ENCODE measurements at regions not wholly inside any gene's neighbourhood (a gene's known extent, or its start where the extent isn't known, plus 50 kb on each side); places are given as distances from the start of the nearest gene placed in this dataset.
A peak's percentile ranks its signal among the peaks of the same experiment; 100 is the strongest.

DNA sequence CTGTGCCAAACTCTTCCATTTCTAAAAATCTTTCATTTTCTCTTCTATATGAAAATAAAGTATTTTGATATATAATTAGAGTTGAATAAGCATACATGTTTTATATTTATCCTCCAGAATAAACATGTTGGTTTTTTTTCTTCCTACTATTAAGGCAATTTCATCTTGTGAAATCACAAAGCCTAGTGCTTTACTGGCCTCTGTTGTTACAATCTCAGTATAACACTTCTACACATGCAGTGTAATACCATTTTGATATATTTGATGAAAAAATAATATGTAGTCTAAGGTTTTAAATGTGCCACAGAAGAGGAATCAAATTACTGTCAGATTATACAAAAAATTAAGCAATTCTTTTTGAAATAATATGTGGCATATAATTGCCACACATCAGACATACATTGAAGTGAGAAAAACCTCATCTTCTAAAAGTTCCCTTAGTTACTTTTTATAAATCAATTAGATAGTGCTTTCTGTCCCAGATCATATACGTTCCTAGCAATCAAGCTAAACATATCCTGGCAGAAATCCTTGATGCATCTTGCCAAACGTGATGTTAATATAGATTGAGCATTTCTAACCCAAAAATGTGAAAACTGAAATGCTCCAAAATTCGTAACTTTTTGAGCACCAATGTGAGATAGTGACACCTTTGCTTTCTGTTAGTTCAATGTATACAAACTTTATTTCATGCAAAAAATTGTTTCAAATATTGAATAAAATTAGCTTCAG, 225.1 kb upstream of the MANEA start:
- no peak for DNase-seq (ENCODE audit: low read depth in 4 of 4, low spot score in 1 of 4)

DNA sequence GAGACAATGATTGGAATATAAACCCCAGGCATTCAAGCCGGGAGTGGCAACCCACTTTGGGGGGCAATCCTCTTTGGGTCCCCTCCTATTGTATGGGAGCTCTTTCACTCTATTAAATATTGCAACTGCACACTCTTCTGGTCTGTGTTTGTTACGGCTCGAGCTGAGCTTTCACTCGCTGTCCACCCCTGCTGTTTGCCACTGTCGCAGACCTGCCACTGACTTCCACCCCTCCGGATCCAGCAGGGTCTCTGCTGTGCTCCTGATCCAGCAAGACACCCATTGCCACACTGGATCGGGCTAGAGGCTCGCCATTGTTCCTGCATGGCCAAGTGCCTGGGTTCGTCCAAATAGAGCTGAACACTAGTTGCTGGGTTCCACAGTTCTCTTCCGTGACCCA, 222.8 kb upstream of the MANEA start:
- DNase-seq (ENCODE audit: low read depth in 4 of 4, low spot score in 1 of 4): no peak

DNA sequence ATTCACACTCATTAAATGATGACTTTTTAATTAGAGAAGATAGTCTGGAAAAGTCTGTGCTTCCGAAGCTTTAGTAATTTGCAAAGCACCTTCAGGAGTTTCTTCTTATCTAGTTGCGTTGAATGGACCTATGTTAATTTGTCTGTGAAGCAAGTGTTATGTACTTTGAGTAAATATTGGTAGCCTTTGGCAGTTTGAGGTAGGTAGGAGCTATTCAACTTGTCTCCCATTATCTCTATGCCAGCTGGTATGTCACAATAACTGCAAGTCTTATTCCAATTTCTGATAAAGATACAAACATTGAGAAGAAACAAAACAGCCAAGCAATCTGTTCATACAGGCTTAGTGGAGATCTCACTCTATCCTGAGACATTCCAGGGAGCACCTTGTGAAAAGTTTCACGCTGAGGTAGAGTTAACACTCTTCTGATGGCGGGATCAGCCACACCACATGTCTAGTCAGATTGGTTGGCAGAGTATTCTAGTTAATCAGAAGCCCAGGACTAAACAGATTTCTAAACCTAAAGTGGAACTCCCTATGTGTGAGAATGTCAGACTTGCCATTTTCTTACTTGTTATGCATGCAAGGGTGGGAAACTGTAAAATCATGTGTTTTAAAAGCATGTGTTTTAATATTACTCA, 219.8 kb upstream of the MANEA start:
- DNase-seq (ENCODE audit: low read depth in 4 of 4, low spot score in 1 of 4): no peak

DNA sequence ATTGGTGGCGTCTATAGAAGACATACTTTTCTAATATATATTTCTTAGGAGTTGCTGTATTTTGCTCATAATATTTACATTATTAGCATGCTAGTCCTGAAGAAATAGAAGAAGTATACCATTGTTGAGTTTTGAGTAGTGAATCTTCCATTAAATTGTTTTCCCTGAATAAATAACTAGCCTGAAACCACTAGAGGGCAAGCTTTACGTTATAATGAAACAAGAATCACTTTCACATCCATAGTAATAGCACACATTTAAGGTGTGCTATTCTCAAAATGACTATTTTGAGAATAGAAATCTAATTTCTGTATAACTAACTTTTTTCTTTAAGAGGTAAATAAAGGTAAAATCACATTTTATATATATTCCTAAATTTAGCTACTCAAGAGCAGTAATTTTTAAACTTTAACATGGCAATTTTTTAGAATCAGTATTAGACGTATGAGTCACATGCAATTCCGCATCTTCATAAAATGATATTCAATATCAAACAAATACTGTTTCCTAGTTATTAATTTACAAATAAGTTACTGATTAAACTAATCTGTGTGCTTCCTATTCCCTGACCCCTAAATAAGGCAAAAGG, 213.2 kb upstream of the MANEA start:
- no peak for DNase-seq (ENCODE audit: low read depth in 4 of 4, low spot score in 1 of 4)

DNA sequence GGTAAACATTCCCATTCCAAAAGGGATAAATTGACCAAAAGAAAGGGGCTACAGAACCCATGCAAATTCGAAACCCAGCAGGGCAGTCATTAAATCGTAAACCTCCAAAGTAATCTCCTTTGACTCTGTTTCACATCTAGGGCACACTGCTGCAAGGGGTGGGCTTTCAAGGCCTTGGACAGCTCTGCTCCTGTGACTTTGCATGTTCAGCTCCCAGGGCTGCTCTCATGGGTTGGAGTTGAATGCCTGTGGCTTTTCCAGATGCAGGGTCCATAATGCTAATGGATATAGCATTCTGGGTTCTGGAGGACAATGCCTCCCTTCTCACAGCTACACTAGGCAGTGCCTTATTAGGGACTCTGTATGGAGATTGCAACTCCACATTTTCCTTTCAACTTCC, 211.9 kb upstream of the MANEA start:
- DNase-seq (ENCODE audit: low read depth in 4 of 4, low spot score in 1 of 4): no peak

DNA sequence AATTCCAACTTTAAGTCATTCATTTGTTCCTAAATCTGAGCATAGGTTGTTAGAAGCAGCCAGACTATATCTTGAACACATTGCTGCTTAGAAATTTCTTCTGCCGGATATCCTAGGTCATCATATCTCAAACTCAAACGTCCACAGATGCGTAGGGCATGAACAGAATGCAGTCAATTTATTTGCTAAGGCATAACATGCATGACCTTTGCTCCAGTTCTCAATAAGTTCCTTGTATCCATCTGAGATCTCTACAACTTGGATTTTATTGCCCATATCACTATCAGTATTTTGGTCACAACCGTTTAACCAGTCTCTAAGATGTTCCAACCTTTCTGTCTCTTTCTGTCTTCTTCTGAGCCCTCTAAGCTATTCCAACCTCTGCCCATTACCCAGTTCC, 210.9 kb upstream of the MANEA start:
- no peak for DNase-seq (ENCODE audit: low read depth in 4 of 4, low spot score in 1 of 4)

DNA sequence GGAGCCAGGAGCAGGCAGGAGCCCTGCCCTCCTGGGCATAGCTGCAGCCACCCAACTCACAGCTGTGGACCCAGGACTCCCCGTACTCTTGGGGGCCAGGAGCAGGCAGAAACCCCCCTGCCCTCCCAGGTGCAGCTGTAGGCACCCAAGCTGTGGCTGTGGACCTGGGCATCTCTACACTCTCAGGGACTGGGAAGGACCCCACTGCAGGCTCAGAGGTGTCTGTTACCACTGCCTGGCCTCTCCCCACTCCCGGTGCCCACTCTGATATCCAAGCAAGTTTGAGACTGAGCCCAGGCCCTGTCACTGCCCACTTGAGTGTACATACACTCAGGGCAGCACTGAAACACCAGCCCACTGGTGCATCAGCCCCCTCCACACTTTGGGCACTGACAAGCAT, 193.5 kb upstream of the MANEA start:
- DNase-seq (ENCODE audit: low read depth in 4 of 4, low spot score in 1 of 4): no peak

DNA sequence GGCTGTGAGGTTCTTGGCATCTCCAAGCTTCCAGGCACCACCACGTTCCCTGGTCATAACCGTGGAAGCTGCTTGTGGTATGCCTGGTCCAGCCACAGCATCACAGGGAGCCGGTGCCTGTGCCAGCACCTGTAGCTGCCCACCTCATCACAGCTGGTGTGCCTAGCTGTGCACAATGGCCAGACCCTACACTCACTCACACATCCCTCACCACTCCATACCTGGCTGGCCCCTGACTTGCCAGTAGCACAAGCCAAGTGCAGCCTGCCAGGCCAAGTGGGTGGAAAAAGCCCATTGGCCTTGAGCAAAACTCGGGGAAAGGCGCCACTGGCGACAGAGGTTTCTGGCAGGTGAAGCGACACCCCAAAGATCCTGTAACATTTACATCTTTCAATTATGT, 192.3 kb upstream of the MANEA start:
- DNase-seq (ENCODE audit: low read depth in 4 of 4, low spot score in 1 of 4): no peak

DNA sequence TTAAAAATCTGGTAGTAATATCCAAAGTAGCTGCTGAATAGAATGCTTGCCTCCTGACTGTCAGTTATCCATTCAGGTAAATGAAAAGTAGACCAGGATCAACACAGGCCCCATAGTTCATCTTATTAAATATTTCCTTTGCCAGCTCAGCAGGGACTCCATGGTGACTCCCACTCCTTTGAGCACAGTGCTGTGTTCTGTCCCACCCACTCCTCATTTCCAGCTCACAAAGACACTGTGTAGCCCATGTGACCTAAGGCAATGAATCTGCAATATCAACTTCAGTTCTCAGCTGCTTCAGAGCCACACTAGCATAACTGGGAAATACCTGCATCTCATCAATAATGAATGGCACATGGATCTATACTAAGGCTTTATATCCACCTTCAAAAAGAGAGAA, 189.5 kb upstream of the MANEA start:
- no peak for DNase-seq (ENCODE audit: low read depth in 4 of 4, low spot score in 1 of 4)

DNA sequence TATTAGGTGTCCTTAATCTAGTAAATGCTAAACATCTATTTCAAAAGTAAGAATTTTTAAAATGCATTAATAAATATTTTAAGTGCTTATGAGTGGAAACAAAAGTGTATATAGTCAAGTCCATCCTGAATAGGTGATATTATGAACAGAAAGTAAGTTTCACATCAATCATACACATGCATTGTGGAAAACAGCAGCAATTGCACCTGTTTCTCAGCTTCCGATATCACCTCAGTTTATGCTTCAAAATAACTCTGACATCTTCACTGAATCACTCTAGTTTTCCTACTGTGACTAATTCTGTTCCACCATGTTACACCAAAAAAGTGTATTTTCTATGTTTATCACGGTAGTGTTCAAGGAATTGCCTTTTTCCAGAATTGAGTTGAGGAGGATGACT, 172.6 kb upstream of the MANEA start:
- no peak for DNase-seq (ENCODE audit: low read depth in 4 of 4, low spot score in 1 of 4)

DNA sequence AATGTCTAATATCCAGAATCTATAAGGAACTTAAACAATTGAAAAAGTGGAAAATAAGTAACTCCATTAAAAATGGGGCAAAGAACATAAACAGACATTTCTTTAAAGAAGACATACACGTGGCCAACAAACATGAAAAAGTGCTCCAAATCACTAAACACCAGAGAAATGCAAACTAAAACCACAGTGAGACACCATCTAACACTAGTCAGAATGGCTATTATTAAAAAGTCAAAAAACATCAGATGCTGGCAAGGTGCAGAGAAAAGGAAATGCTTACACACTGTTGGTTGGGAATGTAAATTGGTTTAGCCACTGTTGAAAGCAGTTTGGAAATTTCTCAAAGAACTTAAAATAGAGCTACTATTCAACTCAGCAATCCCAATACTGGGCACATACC, 169.2 kb upstream of the MANEA start:
- DNase-seq (ENCODE audit: low read depth in 4 of 4, low spot score in 1 of 4): no peak

DNA sequence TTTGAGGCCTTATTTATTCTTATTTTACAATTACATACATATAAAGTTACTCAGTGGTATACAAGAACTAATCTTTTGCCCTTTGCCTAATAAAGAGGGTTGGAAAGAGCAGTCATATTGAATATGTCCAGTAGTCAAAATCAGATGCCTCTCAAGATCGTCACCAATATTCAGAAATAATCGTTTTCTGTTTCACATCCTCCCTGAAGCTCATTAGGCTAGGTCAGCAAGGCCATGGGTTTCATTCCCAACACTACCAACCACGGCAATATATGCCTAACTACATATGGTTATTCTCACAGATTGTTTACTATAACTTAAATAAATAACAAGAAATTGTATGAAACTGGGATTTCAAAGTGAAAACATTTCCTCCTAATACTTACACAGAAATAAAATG, 167.2 kb upstream of the MANEA start:
- no peak for DNase-seq (ENCODE audit: low read depth in 4 of 4, low spot score in 1 of 4)

DNA sequence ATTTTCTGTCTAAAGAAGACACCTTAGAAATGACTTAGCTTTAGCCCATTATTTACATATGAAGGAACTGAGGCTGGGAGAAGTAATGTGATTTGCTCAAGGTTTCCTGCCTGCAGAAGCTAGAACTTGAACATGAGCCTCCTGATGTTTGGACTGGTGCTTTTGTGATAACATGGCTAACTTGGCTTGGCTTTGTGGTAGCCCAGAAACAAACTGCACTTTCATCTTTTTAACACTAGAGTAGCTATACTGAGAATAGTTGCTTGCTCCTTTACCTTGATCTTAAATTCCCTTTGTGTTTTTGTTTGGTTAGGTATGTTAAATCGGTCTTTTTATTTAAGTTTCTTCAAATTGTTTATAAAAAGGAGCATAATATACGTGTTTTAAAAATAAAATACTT, 163.5 kb upstream of the MANEA start:
- DNase-seq (ENCODE audit: low read depth in 4 of 4, low spot score in 1 of 4): no peak

DNA sequence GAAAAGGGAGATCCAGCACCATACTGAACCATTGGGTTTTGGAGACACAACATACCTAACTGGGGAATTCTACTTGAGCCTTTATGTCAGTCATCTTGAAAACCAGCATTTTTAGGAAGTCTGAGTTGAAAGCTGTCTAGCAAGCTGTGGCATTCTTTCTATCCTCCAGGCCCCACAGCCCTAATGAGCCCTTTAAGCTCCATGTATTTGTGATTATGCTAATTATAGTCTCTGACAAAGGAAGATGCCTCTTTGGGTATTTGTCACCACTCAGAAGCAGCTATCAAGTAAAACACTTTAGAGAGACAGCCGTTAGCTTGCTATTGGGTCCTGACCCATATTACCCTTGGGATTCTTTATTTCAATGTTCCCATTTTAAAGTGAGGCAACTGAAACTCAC, 159.5 kb upstream of the MANEA start:
- DNase-seq (ENCODE audit: low read depth in 4 of 4, low spot score in 1 of 4): no peak

DNA sequence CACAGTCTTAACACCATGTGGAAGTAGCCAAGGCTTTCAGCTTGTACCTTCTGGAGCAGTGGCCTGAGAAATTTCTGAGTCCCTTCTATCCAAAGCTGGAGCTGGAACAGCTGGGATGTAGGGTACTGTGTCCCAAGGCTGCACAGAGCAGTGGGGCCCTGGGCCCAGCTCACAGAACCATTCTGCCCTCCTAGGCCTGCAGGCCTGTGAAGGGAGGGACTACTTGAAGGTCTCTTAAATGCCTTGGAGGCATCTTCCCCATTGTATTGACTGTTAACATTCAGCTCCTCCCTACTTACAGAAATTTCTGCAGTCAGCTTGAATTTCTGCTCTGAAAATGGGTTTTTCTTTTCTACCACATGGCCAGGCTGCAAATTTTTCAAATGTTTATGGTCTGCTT, 156.5 kb upstream of the MANEA start:
- no peak for DNase-seq (ENCODE audit: low read depth in 4 of 4, low spot score in 1 of 4)

DNA sequence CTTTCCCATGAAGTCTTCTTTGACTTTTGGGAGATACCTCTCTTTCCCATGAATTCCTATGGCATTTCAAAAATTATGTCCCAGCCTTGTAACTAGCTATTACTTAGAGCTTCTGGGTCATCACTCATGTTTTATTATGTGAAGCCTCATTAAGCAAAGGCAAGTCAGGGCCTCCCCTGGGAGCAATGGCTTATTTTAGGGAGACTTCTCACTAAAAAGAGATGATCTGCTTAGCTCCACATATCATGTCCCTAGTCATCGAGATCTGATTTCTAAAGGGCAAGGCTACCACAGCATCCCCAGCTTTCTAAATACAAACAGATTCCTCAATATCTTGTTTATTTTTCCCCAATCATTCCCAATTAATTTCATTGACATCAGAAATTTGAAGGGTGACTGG, 154.0 kb upstream of the MANEA start:
- DNase-seq (ENCODE audit: low read depth in 4 of 4, low spot score in 1 of 4): no peak

DNA sequence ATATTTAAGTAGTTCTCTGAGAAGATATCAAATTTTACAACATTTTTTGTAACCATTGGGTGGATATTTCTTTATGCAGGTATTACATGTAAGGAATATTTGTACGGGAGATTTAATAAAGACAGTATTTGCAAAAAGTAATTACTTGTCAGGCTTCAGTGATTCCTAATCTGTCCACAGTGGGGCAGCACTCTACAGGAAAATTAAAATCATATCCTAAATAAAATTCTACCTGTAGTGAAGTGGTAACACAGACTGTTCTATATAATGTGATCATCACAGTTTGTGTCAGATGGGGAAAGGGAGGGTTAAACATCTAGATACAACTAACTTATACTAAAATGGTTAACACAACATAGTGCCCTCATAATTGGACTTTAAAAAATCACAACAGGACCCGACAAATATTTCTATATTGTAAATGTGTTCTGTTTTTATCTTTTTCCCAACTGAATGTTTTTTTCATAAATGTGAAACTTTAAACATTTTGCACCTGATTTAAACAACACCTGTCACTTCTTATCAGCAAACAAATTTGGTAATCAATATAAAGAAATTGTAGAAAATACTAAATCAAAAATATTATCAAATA, 145.6 kb upstream of the MANEA start:
- DNase-seq (ENCODE audit: low read depth in 4 of 4, low spot score in 1 of 4): peak in 3 of 4 experiments; percentile 0 to 4 (median 1)

DNA sequence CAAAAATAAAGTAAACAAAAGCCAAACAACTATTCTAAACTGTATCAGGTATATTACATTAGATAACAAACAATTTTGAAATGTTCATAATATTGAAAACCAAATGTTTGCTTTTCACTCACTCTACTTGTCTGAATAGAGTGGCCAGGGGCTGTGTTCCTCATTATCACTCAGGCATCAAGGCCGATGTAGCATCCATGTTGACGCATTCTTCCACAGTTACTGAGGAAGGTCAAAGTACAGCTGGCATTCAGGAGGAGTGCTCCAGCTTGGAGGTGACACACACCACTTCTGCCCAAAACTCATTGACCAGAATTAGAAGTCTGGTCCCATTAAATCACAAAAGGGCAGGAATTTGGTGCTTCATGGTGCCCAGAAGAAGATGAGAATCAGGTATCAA, 137.6 kb upstream of the MANEA start:
- no peak for DNase-seq (ENCODE audit: low read depth in 4 of 4, low spot score in 1 of 4)

DNA sequence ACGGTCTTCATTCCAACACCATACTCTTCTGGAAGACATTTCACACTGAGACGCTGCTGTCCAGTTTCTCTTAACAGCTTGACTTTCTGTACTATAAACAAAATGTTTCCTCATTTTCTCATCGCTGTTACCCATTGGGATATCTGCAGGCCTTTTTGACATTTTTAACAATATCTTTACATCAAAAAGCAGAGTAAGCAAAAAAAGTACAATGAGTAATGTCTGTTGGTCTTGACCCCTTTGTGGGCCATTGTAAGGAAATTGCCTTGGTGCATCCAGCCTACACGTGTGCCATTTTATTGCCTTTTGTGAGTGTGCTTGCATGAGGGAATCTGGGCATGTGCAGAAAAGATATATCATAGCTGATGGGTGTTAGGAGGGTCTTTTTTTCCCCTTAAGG, 129.1 kb upstream of the MANEA start:
- no peak for DNase-seq (ENCODE audit: low read depth in 4 of 4, low spot score in 1 of 4)

DNA sequence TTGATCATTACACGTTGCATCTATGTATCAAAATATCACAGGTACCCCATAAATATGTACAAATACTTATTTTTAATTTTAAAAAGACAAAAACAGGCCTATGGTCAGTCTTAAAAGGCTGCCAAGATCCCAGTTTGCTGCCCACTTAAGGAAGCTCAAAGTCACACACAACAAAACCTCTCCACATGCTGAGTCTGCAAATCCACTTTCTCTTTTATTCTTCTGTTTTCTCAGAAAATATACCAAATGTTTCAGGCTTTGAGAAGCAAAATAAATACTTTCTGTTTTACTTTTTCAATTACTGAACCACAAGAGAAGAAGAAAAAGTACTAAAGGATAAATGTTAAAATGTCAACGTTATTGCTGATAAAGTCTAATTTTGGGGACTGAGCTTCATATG, 107.8 kb upstream of the MANEA start:
- no peak for DNase-seq (ENCODE audit: low read depth in 4 of 4, low spot score in 1 of 4)

DNA sequence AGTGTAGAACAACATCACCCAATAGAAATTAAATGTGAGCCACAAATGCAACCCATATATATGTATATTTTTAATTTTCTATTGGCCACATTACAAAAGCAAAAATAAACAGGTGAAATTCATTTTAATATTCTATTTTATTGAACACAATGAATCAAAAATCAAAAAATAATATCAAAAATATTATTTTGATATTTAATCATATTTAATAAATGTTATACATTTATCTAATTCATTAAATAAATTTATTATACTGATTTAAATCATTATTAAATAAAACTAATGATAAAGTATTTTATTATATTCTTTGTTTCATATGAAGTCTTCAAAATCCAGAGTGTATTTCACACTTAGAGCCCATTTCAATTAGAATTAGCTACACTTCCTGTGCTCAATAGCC, 98.4 kb upstream of the MANEA start:
- no peak for DNase-seq (ENCODE audit: low read depth in 4 of 4, low spot score in 1 of 4)

DNA sequence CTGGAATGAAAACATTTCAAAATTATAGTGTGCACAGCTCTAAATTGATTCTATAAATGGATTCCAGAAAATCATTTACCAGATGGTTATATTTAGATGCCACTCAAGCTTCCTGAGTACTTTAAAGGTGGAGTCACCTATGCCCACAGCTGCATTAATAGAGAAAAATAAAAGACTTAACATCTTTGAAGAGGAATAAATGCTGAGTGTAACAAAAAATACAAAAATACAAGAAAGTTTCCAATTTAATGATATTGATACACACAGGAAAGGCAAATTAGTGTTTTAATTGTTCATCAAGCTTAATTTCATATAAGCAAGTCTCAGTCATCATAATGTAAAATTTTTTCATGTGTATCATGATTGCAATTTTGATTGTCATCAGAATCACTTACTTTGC, 89.5 kb upstream of the MANEA start:
- DNase-seq (ENCODE audit: low read depth in 4 of 4, low spot score in 1 of 4): no peak
